ENCODE measurements at regions not wholly inside any gene's neighbourhood (a gene's known extent, or its start where the extent isn't known, plus 50 kb on each side); places are given as distances from the start of the nearest gene placed in this dataset.

DNA sequence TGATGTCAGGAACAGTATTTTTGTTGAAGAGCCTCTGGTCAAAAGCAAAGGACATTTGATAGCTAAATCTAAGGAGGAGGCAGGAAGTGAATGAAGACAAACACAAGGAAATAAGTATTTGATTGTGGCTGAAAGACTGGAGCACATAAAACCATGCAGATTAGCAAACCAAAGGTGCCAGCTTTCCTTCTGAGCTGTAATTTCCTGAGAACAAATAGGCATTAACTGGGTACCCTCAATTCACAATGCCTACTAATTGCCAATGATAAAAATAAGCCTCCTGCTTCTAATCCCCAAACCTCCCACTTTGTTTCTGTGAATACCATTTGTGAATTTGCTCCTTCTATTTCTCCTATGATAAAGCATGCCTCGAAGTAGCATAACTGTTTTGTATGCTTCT lies 1279.6 kb upstream of the USP15 start:
- TF ChIP-seq, protein P1, sequence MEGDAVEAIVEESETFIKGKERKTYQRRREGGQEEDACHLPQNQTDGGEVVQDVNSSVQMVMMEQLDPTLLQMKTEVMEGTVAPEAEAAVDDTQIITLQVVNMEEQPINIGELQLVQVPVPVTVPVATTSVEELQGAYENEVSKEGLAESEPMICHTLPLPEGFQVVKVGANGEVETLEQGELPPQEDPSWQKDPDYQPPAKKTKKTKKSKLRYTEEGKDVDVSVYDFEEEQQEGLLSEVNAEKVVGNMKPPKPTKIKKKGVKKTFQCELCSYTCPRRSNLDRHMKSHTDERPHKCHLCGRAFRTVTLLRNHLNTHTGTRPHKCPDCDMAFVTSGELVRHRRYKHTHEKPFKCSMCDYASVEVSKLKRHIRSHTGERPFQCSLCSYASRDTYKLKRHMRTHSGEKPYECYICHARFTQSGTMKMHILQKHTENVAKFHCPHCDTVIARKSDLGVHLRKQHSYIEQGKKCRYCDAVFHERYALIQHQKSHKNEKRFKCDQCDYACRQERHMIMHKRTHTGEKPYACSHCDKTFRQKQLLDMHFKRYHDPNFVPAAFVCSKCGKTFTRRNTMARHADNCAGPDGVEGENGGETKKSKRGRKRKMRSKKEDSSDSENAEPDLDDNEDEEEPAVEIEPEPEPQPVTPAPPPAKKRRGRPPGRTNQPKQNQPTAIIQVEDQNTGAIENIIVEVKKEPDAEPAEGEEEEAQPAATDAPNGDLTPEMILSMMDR (IDR thresholded peaks at IDR 0.05): no peak
- TF ChIP-seq POLR2A (IDR thresholded peaks at IDR 0.05): no peak
